ENCODE measurements at regions not wholly inside any gene's neighbourhood (a gene's known extent, or its start where the extent isn't known, plus 50 kb on each side); places are given as distances from the start of the nearest gene placed in this dataset.

DNA sequence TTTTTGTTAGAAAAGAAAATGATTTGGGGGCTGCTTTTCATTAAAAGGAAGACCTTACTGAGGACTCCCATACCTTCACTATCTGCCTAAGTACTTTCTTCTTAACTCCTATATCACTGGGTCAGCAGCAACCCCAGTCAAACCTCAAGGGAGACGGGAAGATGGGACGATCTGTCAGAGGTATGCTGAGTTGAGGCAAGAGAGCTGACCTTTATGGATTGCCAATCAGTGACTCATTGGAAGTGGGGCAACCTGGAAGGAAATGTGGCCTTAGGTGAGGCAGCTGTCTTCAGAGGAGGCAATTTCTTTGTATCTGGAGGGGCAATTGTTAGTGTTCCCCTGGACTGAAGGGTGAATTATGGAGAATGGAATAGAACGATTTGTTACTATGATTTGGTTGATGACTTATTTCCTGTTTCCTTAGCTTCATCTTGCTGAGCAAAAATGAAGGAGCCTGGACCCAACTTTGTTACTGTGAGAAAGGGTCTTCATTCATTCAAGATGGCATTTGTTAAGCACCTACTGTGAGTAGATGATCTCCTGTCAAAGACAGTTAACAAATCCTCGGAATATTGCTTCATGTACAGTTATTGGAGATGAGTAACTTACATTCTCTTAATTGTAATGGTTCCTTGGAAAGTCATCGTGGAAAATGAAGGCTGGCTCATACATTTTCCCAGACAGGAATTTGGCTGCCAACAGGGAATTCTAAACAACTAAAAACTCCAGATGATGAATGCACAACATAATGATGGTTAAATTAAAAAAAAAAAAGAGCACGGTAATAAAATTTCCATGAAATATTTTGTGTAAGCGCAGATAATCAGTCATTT lies 134.7 kb upstream of the KCNJ15 start:
- no peak for DNase-seq (ENCODE audit: low read depth, low spot score)
- in situ Hi-C loops (cut with HindIII; ENCODE audit: low sequenced_read_pairs): no loop called here
- no peak overlapping the region for H3K4me3 ChIP-seq (ENCODE audit: low read depth, low read length)
- TF ChIP-seq, protein P1, sequence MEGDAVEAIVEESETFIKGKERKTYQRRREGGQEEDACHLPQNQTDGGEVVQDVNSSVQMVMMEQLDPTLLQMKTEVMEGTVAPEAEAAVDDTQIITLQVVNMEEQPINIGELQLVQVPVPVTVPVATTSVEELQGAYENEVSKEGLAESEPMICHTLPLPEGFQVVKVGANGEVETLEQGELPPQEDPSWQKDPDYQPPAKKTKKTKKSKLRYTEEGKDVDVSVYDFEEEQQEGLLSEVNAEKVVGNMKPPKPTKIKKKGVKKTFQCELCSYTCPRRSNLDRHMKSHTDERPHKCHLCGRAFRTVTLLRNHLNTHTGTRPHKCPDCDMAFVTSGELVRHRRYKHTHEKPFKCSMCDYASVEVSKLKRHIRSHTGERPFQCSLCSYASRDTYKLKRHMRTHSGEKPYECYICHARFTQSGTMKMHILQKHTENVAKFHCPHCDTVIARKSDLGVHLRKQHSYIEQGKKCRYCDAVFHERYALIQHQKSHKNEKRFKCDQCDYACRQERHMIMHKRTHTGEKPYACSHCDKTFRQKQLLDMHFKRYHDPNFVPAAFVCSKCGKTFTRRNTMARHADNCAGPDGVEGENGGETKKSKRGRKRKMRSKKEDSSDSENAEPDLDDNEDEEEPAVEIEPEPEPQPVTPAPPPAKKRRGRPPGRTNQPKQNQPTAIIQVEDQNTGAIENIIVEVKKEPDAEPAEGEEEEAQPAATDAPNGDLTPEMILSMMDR (IDR thresholded peaks at IDR 0.05; ENCODE audit: low read depth, low read length): no peak

DNA sequence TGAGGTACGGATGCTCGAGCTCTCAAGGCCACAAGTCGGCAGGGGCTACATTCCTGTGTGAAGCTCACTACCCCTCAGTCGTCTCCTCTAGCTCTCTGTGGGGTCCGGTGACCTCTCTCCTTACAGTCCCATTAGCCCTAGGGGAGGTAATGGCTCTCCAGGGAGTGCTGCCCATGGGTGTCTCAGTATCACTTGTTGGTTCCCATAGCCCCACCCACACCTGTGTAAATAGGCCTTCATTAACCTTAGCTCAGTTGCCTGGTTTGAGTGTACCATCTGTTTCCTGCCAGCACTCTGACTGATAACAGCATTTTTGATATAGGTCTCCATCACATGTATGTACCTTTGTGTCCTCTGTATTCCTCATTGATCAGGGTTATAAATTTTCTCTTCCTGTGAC lies 133.2 kb upstream of the KCNJ15 start:
- TF ChIP-seq, protein P1 (IDR thresholded peaks at IDR 0.05; ENCODE audit: low read depth, low read length): no peak
- in situ Hi-C loops (cut with HindIII; ENCODE audit: low sequenced_read_pairs): no loop called here
- H3K4me3 ChIP-seq (ENCODE audit: low read depth, low read length): no peak overlapping the region
- DNase-seq (ENCODE audit: low read depth, low spot score): no peak

DNA sequence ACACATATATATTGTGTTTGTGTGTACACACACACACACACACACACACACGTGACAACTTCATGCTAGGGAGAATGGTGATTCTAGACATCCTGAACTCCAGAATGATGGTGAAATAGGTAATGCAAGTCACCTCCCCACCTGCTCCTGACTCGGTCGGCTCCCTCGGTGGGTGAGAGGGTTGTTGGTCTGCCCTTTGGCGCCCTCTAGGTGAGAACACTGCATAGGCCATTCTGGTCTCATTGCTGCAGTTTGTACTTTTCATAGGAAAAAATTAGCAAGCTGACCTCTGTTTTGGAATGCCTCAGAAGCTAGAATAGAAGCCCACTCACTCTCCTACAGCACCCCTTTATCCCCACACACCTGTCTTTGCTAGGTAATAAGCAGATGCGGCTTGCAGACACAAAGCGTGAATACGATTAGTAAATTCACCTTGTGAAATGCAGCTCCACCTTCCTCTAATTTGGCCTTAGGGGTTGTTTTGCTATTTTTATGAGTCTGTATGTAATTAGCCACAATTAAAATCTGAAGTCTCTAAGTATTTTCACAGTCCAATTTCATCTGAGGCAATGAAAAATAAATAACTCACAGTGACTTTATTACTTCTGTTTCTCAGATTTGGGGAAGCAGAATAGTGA lies 130.0 kb upstream of the KCNJ15 start:
- DNase-seq (ENCODE audit: low read depth, low spot score): peak; percentile 18
- in situ Hi-C loops (cut with HindIII; ENCODE audit: low sequenced_read_pairs): no loop called here
- TF ChIP-seq, protein P1 (IDR thresholded peaks at IDR 0.05; ENCODE audit: low read depth, low read length): peak; percentile 89

DNA sequence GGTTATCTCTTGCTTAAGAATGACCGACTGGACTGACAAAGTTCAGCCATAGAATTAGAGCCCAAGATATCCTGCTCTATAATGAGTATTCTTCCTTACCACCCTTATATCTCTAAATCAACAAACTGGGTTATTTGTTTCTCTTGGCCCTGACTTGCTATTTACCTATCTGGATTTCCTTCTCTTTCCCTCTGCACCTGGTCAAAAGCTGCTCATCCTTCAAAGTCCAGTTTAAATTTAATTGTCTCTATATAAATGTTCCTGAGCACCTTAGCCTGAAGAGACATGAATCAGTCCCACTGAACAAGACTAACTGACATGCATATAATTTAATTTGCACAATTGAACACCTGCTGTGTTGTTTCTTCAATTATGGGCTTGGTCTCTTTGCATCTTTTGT lies 127.1 kb upstream of the KCNJ15 start:
- TF ChIP-seq, protein P1 (IDR thresholded peaks at IDR 0.05; ENCODE audit: low read depth, low read length): no peak
- in situ Hi-C loops (cut with HindIII; ENCODE audit: low sequenced_read_pairs): no loop called here
- no peak overlapping the region for H3K4me3 ChIP-seq (ENCODE audit: low read depth, low read length)
- no peak for DNase-seq (ENCODE audit: low read depth, low spot score)

More for the DNA sequence above, 130.0 kb upstream of the KCNJ15 start:
- no peak overlapping the region for H3K4me3 ChIP-seq (ENCODE audit: low read depth, low read length)

DNA sequence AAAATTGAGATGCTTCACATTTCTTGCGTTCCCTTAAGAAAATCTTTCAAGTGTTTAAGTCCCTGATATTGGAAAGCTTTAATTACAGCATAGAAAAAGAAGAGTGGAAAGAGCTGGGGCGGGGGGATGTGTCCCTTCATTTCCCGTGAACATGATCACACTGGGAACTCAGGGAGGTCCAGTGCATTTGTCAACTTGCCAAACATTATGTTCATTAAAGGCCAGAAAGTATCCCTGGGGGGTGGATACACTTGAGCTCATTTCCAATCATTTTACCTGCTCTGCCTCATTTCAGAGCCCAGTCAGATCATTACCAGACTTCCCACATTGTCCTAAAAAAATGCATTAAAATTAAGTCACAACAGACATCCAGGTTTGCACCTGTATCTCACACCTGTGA lies 123.6 kb upstream of the KCNJ15 start:
- TF ChIP-seq, protein P1 (IDR thresholded peaks at IDR 0.05; ENCODE audit: low read depth, low read length): no peak
- no peak overlapping the region for H3K4me3 ChIP-seq (ENCODE audit: low read depth, low read length)
- no peak for DNase-seq (ENCODE audit: low read depth, low spot score)
- in situ Hi-C loops (cut with HindIII; ENCODE audit: low sequenced_read_pairs): no loop called here

DNA sequence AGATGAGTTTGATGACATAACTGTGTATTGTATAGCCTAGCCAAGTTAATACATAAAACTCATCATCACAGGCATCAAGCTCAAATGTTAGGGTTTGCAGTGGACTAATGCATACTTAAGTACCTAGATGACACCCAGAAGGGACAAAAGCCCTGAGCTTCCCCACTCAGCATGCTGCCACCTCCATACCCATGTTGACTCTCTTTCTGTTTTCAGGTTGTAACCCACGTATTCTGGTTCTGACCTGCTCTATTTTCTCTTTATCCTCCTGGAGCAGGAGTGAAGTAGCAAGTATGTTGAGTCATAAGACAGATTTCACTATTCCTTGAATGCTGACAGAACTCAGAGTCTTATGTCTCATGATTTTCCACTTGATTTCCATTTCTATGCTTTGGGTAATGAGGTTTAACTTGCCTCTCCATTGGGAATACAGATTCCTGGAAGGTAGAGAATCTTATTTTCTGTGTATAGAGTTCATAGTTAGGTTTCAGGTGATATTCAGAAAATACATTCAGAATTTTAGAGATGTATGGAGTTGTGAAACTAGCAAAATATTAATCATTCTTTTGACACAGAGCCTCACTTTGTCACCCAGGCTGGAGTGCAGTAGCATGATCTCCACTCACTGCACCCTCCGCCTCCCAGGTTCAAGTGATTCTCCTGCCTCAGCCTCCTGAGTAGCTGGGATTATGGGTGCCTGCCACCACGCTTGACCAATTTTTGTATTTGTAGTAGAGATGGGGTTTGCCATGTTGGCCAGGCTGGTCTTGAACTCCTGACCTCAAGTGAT lies 122.5 kb upstream of the KCNJ15 start:
- in situ Hi-C loops (cut with HindIII; ENCODE audit: low sequenced_read_pairs): no loop called here
- no peak for DNase-seq (ENCODE audit: low read depth, low spot score)
- H3K4me3 ChIP-seq (ENCODE audit: low read depth, low read length): no peak overlapping the region
- TF ChIP-seq, protein P1 (IDR thresholded peaks at IDR 0.05; ENCODE audit: low read depth, low read length): no peak

Data from astrocyte of the spinal cord (primary cell).